ENCODE measurements at regions not wholly inside any gene's neighbourhood (a gene's known extent, or its start where the extent isn't known, plus 50 kb on each side); places are given as distances from the start of the nearest gene placed in this dataset.

DNA sequence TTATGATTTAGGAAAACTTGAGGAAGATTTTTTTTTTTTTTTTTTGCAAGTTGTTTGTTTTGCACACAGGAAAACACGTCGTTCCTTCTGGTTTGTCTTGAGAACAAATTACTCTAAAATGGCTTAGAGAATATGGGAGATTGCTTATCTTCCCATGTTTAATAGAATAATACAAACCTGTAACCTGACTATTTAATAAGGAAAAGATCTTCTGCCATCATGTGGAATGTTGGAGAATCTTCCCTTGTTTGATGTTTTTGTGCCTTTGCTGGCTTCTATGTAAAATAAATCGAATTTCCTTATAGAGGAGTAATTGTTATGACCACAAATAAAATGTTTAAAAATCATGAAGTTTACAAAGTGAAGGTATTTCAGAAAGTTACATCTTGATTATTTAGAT, 818.8 kb downstream of the GATA3 start:
- H3K36me3 ChIP-seq: no peaks in the 10 kb centered on the region
- no peaks in the 10 kb centered on the region for H3K27me3 ChIP-seq
- no peaks in the 10 kb centered on the region for H3K4me1 ChIP-seq (ENCODE audit: insufficient read depth)
- H3K27ac ChIP-seq: no peak overlapping the region
- TF ChIP-seq POLR2A (IDR thresholded peaks at IDR 0.05) (no peak), EP300 (IDR thresholded peaks at IDR 0.05) (no peak)
- TF ChIP-seq, protein P1, sequence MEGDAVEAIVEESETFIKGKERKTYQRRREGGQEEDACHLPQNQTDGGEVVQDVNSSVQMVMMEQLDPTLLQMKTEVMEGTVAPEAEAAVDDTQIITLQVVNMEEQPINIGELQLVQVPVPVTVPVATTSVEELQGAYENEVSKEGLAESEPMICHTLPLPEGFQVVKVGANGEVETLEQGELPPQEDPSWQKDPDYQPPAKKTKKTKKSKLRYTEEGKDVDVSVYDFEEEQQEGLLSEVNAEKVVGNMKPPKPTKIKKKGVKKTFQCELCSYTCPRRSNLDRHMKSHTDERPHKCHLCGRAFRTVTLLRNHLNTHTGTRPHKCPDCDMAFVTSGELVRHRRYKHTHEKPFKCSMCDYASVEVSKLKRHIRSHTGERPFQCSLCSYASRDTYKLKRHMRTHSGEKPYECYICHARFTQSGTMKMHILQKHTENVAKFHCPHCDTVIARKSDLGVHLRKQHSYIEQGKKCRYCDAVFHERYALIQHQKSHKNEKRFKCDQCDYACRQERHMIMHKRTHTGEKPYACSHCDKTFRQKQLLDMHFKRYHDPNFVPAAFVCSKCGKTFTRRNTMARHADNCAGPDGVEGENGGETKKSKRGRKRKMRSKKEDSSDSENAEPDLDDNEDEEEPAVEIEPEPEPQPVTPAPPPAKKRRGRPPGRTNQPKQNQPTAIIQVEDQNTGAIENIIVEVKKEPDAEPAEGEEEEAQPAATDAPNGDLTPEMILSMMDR (IDR thresholded peaks at IDR 0.05): no peak
- H3K9me3 ChIP-seq: no peaks in the 10 kb centered on the region
- no peak for DNase-seq
- WGBS, 3 donors: 9 to 16% (median 12%) methylated on average over 3 of the region's 3 CpGs
- intact Hi-C loops (cut with DNase I): no loop called here
- H3K4me3 ChIP-seq: no peak overlapping the region

DNA sequence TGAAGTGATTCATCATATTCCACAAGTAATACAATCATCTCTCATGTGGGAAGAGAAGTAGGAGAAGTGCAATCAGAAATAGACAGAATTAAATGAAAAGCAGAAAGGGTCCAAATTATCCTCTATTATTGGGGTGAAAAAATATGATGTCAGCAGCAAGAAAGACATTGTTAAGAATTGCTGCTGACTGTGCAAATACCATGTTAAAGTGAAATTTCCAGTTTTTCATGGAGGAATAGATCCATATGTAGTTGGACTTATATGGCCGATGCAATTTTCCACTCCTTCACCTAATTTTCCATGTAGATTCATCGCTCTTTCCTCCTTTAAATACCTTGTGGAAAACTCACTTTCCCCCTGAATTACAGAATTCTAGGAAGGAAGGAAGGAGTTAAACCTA, 819.8 kb downstream of the GATA3 start:
- no peak for TF ChIP-seq POLR2A (IDR thresholded peaks at IDR 0.05)
- TF ChIP-seq, protein P1 (IDR thresholded peaks at IDR 0.05): no peak
- no peak for TF ChIP-seq EP300 (IDR thresholded peaks at IDR 0.05)
- intact Hi-C loops (cut with DNase I): no loop called here
- WGBS, 3 donors: 87 to 93% (median 90%) methylated on average over 2 of the region's 2 CpGs

DNA sequence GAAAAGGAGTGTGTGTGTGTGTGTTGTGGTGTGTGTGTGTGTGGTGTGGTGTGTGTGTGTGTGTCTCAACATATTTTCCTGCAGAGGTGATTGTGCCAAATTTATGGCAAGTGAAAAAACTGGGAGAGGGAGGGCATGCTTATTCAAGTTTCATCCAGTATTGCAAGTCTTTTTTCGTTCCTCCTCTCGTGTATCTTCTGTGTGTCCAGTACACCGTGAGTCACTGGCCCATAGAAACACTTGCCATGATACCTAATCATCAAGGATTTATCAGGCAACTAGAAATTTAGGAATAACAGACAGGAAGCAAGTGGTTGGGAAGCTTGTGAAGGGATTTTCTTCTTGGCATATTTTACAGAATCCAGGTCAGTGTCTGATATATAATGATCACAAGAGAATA, 820.5 kb downstream of the GATA3 start:
- no peaks in the 10 kb centered on the region for H3K36me3 ChIP-seq
- no peaks in the 10 kb centered on the region for H3K27me3 ChIP-seq
- no peak overlapping the region for H3K27ac ChIP-seq
- WGBS, 3 donors: 45 to 58% (median 46%) methylated on average over 3 of the region's 3 CpGs
- no peak overlapping the region for H3K4me3 ChIP-seq
- intact Hi-C loops (cut with DNase I): no loop called here
- H3K9me3 ChIP-seq: no peaks in the 10 kb centered on the region
- DNase-seq: no peak
- no peaks in the 10 kb centered on the region for H3K4me1 ChIP-seq (ENCODE audit: insufficient read depth)
- no peak for TF ChIP-seq POLR2A (IDR thresholded peaks at IDR 0.05)
- TF ChIP-seq, protein P1 (IDR thresholded peaks at IDR 0.05): no peak

More for the DNA sequence above, 819.8 kb downstream of the GATA3 start:
- no peak overlapping the region for H3K4me3 ChIP-seq
- no peaks in the 10 kb centered on the region for H3K9me3 ChIP-seq
- no peak overlapping the region for H3K27ac ChIP-seq
- no peaks in the 10 kb centered on the region for H3K27me3 ChIP-seq
- DNase-seq: no peak
- no peaks in the 10 kb centered on the region for H3K4me1 ChIP-seq (ENCODE audit: insufficient read depth)
- no peaks in the 10 kb centered on the region for H3K36me3 ChIP-seq

DNA sequence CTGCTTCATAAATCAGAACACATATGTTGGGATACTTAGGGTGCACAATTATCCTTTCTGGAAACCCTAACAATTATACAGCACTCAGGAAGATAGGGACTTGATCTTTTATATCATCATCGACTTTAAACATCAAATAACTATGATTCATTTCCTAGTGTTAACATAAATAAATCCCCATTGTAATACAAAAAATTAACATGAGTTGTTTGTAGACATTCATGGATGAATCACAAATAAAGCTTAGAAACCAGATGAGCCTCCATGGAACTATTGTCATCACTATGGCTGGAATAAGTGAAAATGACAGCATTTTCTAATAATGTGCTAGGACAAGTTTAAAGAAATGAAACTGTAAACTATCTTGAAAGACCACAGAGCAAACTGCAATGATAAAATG, 821.7 kb downstream of the GATA3 start:
- Histone ChIP-seq H3K9me3 (no peaks in the 10 kb centered on the region), H3K27me3 (no peaks in the 10 kb centered on the region), H3K4me3 (no peak overlapping the region), H3K36me3 (no peaks in the 10 kb centered on the region), H3K27ac (no peak overlapping the region), H3K4me1 (ENCODE audit: insufficient read depth) (no peaks in the 10 kb centered on the region)
- TF ChIP-seq POLR2A (IDR thresholded peaks at IDR 0.05) (no peak), EP300 (IDR thresholded peaks at IDR 0.05) (no peak)
- TF ChIP-seq, protein P1 (IDR thresholded peaks at IDR 0.05): no peak
- DNase-seq: no peak
- intact Hi-C loops (cut with DNase I): no loop called here
- 52 to 69% (median 62%) methylated on average over 1 of the region's 1 CpG for WGBS, 3 donors

DNA sequence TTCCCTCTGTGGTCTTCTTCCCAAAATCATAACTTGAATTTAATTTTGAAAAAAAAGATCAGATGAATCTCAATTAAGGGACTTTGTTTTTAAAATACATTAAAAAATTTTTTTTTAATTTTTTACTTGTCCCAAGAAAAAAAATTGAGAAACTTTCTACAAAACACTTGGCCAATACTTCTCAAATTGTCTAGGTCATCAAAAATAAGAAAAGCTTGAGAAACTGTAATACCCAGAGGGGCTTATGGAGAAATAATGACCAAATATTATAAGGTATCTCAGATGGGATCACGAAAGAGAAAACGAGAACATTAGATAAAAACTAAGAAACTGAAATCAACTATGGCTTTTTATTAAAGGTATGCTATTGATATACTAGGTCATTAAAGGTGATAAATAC, 835.0 kb downstream of the GATA3 start:
- TF ChIP-seq, protein P1 (IDR thresholded peaks at IDR 0.05): no peak
- TF ChIP-seq POLR2A (IDR thresholded peaks at IDR 0.05): no peak
- no peak for TF ChIP-seq EP300 (IDR thresholded peaks at IDR 0.05)
- no peak overlapping the region for H3K27ac ChIP-seq

More for the DNA sequence above, 835.0 kb downstream of the GATA3 start:
- no peaks in the 10 kb centered on the region for H3K36me3 ChIP-seq
- intact Hi-C loops (cut with DNase I): no loop called here
- no peaks in the 10 kb centered on the region for H3K4me1 ChIP-seq (ENCODE audit: insufficient read depth)
- DNase-seq: no peak
- WGBS, 3 donors: 57 to 81% (median 81%) methylated on average over 2 of the region's 2 CpGs
- no peaks in the 10 kb centered on the region for H3K9me3 ChIP-seq
- no peak overlapping the region for H3K4me3 ChIP-seq
- H3K27me3 ChIP-seq: no peaks in the 10 kb centered on the region
